Stimulated activated naive B cell treated with anti-CD40 and anti-IgM and Interleukin-4, amounts not matched to agents 10 μg/mL and 1 μg/mL and 100 μg/mL, for 72 hours (primary cell): ENCODE measurements at regions not wholly inside any gene's neighbourhood (a gene's known extent, or its start where the extent isn't known, plus 50 kb on each side); places are given as distances from the start of the nearest gene placed in this dataset.
"Not testable (repeated sequence)": the region's sequence is repeated elsewhere in the genome, so short reads cannot be mapped to it uniquely, and the experiment has no call there.

Experiments
- ATAC-seq, 2 donors: fragments of 150-1000 bp; cut with Tn5 transposase; replicated peaks; 2 replicates each; pipeline ENCODE4 v1.10.0; 2021; ENCODE audit warnings: moderate library complexity in 1 of 2
- DNase-seq: peaks from one replicate; pipeline ENCODE4 v3.0.0; 2021
- H3K27ac Mint-ChIP-seq: one replicate; pipeline ENCODE4 v1.8.0; 2022; ENCODE audit warnings: mild to moderate bottlenecking, mixed read lengths
- H3K27me3 Mint-ChIP-seq, 2 donors: one replicate each; pipeline ENCODE4 v1.8.0; 2022; ENCODE audit warnings: mixed read lengths in 2 of 2
- H3K36me3 Mint-ChIP-seq, 2 donors: one replicate each; pipeline ENCODE4 v1.8.0; 2022; ENCODE audit warnings: mixed read lengths in 2 of 2, mild to moderate bottlenecking in 1 of 2
- H3K4me1 Mint-ChIP-seq, 2 donors: one replicate each; pipeline ENCODE4 v1.8.0; 2022; ENCODE audit warnings: mixed read lengths in 2 of 2, mild to moderate bottlenecking in 1 of 2
- H3K4me3 Mint-ChIP-seq, 2 donors: one replicate each; pipeline ENCODE4 v1.8.0; 2022; ENCODE audit warnings: mild to moderate bottlenecking in 2 of 2, mixed read lengths in 2 of 2, moderate library complexity in 1 of 2
- H3K9me3 Mint-ChIP-seq, 2 donors: one replicate each; pipeline ENCODE4 v1.8.0; 2022; ENCODE audit warnings: mixed read lengths in 2 of 2, mild to moderate bottlenecking in 1 of 2

DNA sequence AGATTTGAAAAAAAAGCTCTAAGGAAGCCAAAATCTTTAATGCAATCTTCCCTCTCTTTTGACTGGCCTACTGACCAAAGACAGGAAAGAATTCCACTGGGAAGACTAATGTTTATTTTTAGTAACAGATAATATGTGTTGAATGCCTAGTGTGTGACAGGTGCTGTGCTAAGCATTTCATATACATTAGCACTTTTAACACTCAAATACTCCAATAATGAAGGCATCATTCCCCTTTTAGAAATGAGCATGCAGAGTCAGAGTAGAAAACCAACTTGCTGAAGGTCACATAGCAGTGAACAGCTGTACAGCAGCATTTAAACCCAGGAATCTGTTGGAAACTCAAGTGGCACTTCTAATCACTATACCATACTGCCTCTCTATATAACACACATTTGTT is 170.6 kb downstream of the MINAR1 start:
- Mint-ChIP-seq H3K4me3 (no peak overlapping the region), H3K4me1 (no peaks in the 10 kb centered on the region), H3K27ac (no peak overlapping the region), H3K36me3 (no peaks in the 10 kb centered on the region), H3K9me3 (no peaks in the 10 kb centered on the region), H3K27me3 (peaks cover 36 to 43% of the 10 kb centered on the region in 2 donors)
- DNase-seq (no peak), ATAC-seq (no peak)

DNA sequence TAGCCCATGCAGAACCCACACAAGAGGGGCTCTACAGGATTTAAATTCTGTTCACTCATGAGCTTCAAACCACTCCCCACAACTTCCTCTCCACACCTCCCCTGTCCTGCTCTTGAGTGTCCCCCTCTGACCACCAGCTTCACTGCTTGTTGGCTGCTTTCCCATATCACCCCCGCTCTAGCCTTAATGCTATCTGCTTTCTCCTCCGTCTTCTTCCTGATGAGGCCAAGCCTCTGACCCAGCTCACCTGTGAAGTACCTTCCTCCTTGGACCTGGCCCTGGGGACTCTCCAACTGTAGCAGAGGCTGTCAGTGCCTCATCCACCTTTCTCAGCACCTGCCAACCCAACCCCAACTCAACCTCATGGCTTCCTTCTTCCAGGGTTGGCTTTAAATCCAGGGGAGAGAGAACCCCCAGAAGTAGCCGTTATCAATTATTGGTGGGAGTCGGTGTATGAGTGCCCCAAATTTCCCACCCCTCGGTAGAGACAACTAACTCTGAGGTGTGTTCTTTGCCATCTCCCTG is 174.8 kb downstream of the MINAR1 start:
- Mint-ChIP-seq H3K27me3 (peaks cover 9 to 24% of the 10 kb centered on the region in 2 donors), H3K27ac (no peak overlapping the region), H3K4me3 (no peak overlapping the region), H3K36me3 (no peaks in the 10 kb centered on the region), H3K9me3 (no peaks in the 10 kb centered on the region), H3K4me1 (no peaks in the 10 kb centered on the region)
- DNase-seq (no peak), ATAC-seq (no peak)

DNA sequence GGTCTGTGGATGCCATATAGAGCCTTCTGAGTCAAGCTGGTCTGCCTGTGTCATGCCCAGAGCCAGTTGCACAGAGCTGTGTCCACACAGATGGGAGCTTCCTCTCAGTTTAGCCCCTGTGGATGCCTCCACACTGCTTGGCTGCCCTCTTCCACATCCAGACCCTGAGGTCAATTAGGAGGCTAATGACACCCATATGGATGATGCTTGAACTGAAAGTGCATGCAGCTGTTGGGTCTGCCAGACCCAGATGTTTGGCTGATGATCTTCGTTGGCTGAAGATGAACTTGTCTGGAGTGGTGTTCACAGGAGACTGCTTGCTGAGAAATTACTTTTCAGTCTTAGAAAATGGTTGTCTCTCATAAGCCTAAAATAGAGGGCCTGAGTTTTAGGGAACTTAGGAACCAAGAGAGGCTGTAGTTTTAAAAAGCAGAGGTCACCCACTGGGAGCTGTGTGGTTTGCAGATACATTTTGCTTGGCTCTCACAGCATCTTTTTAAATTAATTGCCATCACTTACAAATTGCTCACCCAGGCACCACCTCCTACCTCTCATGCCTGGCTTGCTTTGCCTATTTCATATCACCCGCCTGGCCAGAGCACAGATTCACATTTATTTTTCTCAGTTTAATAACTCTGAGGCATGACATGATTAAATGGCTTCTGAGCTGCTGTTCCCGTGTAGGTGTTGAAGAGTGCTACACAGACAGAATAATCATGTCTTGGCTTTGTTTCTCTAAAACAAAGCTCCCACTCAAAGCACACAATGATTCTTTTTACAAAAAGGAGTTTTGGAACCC is 176.1 kb downstream of the MINAR1 start:
- no peak for ATAC-seq
- no peak overlapping the region for H3K27ac Mint-ChIP-seq
- no peaks in the 10 kb centered on the region for H3K4me1 Mint-ChIP-seq

DNA sequence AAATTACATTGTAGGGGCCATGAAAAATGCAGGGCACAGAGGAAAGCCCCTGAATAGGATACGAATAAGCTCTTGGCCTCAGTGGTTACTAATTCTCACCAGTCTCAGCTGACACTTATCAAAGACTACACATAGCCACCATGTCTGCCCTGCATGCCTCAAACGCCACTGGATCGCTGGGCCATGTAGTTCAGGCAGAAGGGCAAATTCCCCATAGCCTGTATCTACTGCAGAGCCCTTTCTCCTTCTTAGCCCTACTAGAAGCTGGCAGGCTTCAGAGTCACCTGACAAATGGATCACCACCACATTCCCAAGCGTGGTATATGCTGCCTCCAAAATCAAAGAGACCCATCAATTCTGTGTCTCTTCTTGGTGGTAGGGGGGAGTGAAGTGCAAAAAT is 177.4 kb downstream of the MINAR1 start:
- Mint-ChIP-seq H3K27me3 (peaks cover 9 to 17% of the 10 kb centered on the region in 2 donors), H3K9me3 (no peaks in the 10 kb centered on the region), H3K4me1 (no peaks in the 10 kb centered on the region), H3K36me3 (no peaks in the 10 kb centered on the region), H3K4me3 (no peak overlapping the region), H3K27ac (no peak overlapping the region)
- DNase-seq: no peak
- ATAC-seq: no peak

More for the DNA sequence above, 176.1 kb downstream of the MINAR1 start:
- Mint-ChIP-seq H3K4me3 (no peak overlapping the region), H3K27me3 (peaks cover 9 to 21% of the 10 kb centered on the region in 2 donors), H3K9me3 (no peaks in the 10 kb centered on the region), H3K36me3 (no peaks in the 10 kb centered on the region)
- DNase-seq: no peak

DNA sequence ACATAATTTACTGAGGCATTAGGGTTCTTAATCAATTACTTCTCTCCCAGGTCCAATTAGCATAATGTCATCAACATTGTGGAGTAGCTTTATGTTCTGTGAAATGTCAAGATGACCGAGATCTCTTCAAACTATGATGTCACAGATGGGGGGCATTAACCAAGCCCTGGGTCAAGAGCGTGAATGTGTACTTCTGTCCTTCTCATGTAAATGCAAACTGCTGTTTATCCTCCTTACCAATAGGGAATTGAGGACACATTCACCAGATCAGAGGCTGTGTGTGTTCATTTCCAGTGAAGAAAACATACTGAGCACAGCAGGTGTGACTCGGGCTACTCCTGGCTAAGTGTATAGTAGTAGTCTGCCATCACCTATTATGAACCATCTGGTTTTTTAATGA is 177.9 kb downstream of the MINAR1 start:
- H3K27ac Mint-ChIP-seq: no peak overlapping the region
- no peaks in the 10 kb centered on the region for H3K9me3 Mint-ChIP-seq
- ATAC-seq: no peak
- H3K27me3 Mint-ChIP-seq: peaks cover 9 to 17% of the 10 kb centered on the region in 2 donors
- no peak for DNase-seq
- H3K4me1 Mint-ChIP-seq: no peaks in the 10 kb centered on the region
- no peak overlapping the region for H3K4me3 Mint-ChIP-seq
- no peaks in the 10 kb centered on the region for H3K36me3 Mint-ChIP-seq

DNA sequence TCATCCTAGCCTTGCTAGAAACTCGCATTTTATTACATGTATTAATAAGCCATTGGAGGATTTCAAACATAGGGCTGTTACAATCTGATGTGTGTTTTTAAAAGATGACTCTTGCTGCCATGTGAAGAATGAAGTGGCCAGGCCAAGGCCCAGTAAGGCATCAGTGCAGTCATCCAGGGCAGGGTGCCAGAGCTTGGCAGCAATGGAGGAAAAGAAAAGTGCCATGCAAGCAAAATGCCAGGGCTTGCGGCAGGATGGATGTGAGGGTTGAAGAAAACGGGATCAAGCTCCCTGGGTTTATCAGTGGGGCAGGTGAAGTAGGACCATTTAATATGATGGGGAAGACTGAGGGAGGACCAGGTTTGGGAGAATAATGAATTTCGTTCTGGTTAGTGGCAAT is 183.6 kb downstream of the MINAR1 start:
- no peak overlapping the region for H3K27ac Mint-ChIP-seq
- H3K9me3 Mint-ChIP-seq: no peaks in the 10 kb centered on the region
- H3K36me3 Mint-ChIP-seq: no peaks in the 10 kb centered on the region
- no peaks in the 10 kb centered on the region for H3K4me1 Mint-ChIP-seq
- H3K4me3 Mint-ChIP-seq: no peak overlapping the region
- H3K27me3 Mint-ChIP-seq: peaks cover 7 to 11% of the 10 kb centered on the region in 2 donors
- ATAC-seq (no peak), DNase-seq (no peak)

DNA sequence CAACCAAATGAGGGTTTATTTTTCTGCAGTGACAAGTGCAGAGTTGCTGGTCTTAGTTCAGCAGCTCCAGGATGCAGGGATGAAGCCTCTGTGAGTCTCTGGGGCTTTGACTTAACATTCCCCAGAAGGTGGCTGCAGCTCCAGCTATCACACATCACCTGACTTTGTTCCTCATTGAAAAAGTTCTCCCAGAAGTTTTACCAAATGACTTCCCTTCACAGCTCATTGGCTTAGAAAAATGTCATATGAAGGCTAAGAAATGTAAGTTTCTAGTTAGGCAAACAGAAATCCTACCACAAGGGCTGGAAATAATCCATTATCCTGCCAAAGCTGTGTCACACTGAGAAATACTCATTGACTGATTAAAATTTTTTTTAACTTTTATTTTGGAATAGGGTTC is 184.9 kb downstream of the MINAR1 start:
- Mint-ChIP-seq H3K4me1 (no peaks in the 10 kb centered on the region), H3K27ac (no peak overlapping the region), H3K4me3 (no peak overlapping the region), H3K9me3 (no peaks in the 10 kb centered on the region), H3K27me3 (peaks cover 16 to 19% of the 10 kb centered on the region in 2 donors), H3K36me3 (no peaks in the 10 kb centered on the region)
- DNase-seq: no peak
- no peak for ATAC-seq

DNA sequence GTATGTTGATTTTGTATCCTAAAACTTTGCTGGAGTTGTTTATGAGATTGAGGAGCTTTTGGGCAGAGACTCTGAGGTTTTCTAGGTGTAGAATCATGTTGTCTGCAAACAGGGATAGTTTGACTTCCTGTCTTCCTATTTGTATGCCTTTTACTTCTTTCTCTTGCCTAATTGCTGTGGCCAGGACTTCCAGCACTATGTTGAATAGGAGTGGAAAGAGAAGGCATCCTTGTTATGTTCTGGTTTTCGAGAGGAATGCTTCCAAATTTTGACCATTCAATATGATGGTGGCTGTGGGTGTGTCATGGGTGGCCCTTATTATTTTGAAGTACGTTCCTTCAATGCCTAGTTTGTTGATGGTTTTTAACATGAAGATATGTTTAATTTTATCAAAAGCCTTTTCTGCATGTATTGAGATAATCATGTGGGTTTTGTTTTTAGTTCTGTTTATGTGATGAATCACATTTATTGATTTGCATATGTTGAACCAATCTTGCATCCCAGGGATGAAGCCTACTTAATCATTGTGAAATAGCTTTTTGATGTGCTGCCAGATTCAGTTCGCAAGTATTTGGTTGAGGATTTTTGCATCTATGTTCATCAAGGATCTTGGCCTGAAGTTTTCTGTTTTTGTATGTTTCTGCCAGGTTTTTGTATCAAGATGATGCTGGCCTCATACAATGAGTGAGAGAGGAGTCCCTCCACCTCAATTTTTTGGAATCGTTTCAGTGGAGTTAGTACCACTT is 188.1 kb downstream of the MINAR1 start:
- Mint-ChIP-seq H3K4me3 (no peak overlapping the region), H3K27me3 (peaks cover 27 to 31% of the 10 kb centered on the region in 2 donors), H3K27ac (no peak overlapping the region), H3K36me3 (no peaks in the 10 kb centered on the region), H3K9me3 (peaks cover 0 to 1% of the 10 kb centered on the region in 2 donors), H3K4me1 (no peaks in the 10 kb centered on the region)
- DNase-seq (no peak), ATAC-seq (no peak)

DNA sequence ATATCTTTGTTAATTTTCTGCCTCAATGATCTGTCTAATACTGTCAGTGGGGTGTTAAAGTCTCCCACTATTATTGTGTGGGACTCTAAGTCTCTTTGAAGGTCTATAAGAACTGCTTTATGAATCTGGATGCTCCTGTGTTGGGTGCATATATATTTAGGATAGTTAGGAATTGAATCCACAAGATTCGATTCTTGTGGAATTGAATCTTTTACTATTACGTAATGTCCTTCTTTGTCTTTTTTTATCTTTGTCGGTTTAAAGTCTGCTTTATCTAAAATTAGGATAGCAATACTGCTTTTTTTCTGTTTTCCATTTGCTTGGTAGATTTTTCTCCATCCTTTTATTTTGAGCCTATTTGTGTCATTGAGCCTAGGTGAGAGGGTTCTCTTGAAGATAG is 189.7 kb downstream of the MINAR1 start:
- ATAC-seq: not testable (repeated sequence)

DNA sequence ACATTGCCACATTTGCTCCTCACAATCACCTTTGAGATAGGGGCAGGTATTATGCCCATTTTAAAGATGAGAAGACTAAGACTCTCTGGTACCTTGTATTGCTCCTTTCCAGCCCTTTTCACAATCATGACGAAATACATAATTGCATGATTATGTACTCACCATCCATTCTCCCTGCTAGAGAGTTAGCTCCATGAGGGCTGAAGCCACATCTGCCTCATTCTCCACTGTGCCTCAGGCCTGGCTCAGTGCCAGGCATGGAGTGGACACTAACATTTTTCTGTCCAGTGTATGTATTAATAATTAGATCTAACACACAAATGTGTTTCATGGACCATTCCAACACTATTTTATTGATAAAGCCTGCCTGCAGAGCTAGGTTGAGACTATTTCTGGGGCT is 191.4 kb downstream of the MINAR1 start:
- Mint-ChIP-seq H3K27ac (no peak overlapping the region), H3K4me1 (no peaks in the 10 kb centered on the region), H3K9me3 (peaks cover 0 to 2% of the 10 kb centered on the region in 2 donors), H3K27me3 (peaks cover 34 to 37% of the 10 kb centered on the region in 2 donors), H3K36me3 (no peaks in the 10 kb centered on the region), H3K4me3 (no peak overlapping the region)
- DNase-seq (no peak), ATAC-seq (no peak)

More for the DNA sequence above, 189.7 kb downstream of the MINAR1 start:
- not testable (repeated sequence) for H3K27ac Mint-ChIP-seq, H3K9me3 Mint-ChIP-seq, DNase-seq, H3K4me1 Mint-ChIP-seq, H3K4me3 Mint-ChIP-seq, H3K36me3 Mint-ChIP-seq
- H3K27me3 Mint-ChIP-seq: peaks cover 30 to 34% of the 10 kb centered on the region in 2 donors

DNA sequence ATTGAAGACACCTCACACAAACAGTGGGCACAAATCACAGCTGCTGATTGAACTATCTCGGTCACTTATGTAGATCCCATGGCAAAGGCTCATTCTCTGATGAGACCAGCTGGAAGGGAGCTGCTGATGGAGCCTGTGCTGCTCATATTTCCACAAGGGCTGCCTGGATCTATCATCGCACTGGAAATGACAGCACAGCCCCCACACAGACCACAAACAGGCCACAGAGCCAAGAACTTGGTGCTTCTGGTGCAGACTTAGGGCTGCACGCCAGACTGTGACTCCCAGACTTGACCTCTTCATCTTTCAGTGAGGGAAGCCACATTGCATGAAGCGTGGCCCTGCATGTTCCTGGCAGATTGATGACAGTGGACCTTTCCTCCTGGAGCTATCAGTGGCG is 197.6 kb downstream of the MINAR1 start:
- H3K4me1 Mint-ChIP-seq: no peaks in the 10 kb centered on the region
- ATAC-seq (no peak), DNase-seq (no peak)

DNA sequence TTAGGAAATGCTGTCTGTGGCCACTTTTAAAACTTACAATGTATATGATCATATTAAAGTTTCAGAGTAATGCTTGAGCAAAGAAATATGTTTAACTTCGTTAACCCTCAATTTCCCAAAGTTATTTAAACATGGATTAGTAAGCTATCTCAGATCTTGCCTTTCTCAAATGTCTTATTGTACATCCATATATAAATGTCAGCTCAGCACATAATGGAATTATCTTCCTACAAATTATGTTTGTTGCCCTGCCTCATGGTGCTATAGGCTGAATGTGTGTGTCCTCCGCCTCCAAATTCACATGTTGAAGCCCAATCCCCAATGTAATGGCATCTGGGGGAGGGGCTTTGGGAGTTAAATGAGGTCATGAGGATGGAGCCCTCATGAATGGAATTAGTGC is 200.3 kb downstream of the MINAR1 start:
- no peak overlapping the region for H3K4me3 Mint-ChIP-seq
- DNase-seq (no peak), ATAC-seq (no peak)
- H3K4me1 Mint-ChIP-seq: no peaks in the 10 kb centered on the region
- no peak overlapping the region for H3K27ac Mint-ChIP-seq
- peaks cover 0 to 3% of the 10 kb centered on the region in 2 donors for H3K36me3 Mint-ChIP-seq
- peaks cover 14 to 32% of the 10 kb centered on the region in 2 donors for H3K27me3 Mint-ChIP-seq
- H3K9me3 Mint-ChIP-seq: peaks cover 5 to 7% of the 10 kb centered on the region in 2 donors

More for the DNA sequence above, 197.6 kb downstream of the MINAR1 start:
- Mint-ChIP-seq H3K4me3 (no peak overlapping the region), H3K27me3 (peaks cover 12 to 23% of the 10 kb centered on the region in 2 donors), H3K9me3 (peaks cover 5 to 9% of the 10 kb centered on the region in 2 donors), H3K36me3 (peaks cover 0 to 3% of the 10 kb centered on the region in 2 donors), H3K27ac (no peak overlapping the region)

DNA sequence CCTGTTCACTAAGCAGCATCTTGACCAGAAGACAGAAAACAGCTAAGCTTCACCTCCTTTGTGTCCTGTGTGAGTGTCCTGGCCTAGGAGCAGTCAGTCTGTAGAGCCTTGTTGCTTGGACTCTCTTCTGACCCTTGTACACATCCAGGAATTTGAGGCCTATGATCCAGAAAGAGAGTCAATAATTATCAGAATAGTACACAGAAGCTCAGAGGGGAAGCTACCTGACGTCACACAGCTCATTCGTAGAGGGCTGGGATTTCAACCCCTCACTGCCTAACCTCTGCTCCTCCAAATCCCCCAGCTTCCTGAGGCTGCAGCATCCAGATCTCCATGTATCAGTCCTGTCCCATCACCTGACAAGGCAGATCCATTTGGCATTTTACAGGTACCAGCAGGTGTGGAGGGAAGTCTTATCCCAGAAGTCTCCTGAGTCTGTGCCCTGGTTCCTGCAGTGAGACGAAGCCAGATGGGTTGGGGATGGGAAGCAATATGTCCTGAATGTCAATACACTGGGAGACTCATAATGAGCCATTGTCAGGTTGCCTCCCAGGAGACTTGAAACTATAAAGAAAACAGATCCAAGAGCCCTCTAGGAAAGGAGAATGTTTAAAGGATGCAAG is 203.1 kb downstream of the MINAR1 start:
- Mint-ChIP-seq H3K9me3 (peaks cover 5 to 7% of the 10 kb centered on the region in 2 donors), H3K27ac (no peak overlapping the region), H3K4me3 (no peak overlapping the region), H3K27me3 (peaks cover 10 to 34% of the 10 kb centered on the region in 2 donors), H3K4me1 (no peaks in the 10 kb centered on the region), H3K36me3 (peaks cover 0 to 3% of the 10 kb centered on the region in 2 donors)
- ATAC-seq: no peak
- DNase-seq: no peak

DNA sequence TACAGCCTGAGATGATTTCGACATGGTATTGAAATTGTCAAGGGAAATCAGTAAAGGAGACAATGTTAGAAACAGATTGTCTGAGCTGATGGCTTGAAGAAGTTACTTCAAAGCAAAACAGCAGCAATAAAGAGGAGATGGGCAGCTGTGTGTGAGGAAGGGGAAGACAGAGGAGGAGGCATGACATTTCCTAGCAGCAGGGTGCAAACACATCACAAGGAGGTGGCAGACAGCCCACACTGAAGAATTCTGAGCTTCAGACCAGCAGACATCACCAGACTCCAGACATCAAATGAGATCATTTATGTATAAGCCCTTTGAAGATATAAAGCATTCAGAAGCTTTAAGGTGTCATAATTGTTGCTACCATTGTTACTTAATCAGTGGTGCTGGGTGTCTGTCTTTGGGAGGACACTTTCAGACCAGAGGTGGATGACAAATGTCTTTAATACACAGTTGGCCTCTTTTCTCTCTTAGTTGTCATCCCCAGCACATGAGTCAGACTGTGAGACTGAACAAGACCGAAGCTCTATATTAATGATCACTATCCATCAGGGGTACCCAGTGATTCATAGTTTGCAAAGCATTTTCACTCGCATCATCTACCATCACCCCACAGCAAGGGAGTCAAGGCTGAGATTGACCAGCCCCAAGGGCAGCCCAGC is 203.9 kb downstream of the MINAR1 start:
- no peak overlapping the region for H3K4me3 Mint-ChIP-seq
- H3K36me3 Mint-ChIP-seq: peaks cover 0 to 3% of the 10 kb centered on the region in 2 donors
- DNase-seq (no peak), ATAC-seq (no peak)
- no peaks in the 10 kb centered on the region for H3K4me1 Mint-ChIP-seq
- no peak overlapping the region for H3K27ac Mint-ChIP-seq
- H3K9me3 Mint-ChIP-seq: peaks cover 5 to 9% of the 10 kb centered on the region in 2 donors
- H3K27me3 Mint-ChIP-seq: peaks cover 15 to 40% of the 10 kb centered on the region in 2 donors
